ENCODE measurements at regions not wholly inside any gene's neighbourhood (a gene's known extent, or its start where the extent isn't known, plus 50 kb on each side); places are given as distances from the start of the nearest gene placed in this dataset.

DNA sequence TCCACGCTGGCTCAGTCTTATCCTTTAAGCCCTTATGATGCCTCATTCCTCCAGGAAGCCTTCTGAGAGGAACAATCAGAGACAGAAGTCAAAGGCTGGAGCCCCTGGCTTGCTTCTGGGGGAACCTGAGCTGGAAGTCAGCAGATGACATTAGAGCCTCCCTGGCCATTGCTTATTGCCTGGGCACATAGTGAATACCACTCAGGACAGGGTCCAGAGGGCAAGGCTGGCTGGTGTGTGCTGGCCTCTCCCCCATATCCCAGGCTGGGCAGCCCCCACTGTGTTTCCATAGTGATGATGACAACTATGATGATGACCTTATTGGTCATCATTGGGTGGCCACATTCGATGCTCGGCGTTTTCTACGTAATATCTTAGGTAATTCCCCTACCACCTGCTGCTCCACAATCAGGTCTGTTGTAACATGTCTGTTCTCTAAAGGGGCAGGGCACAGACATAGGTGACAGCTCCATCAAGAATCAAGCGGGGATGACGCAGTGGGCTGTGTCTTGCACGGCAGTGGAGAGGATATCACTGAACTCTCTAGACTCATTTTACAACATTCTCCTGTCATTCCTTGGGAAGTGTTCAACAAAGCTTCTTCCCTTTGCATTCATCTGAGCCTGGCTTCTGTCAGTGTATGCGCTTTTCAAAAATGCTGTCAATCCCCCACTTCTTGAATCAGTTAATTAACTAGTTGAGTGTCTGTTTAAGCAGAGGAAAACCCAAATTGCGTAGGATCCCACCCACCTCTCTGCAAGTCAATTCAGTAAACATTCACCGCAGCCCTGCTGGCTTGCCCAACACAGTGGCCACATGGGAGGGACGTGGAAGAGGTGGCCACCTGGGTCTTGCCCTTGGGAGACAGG, 89.4 kb upstream of the TSHZ3 start:
- TF ChIP-seq POLR2A (IDR thresholded peaks at IDR 0.05; ENCODE audit: low read depth, low read length): no peak
- TF ChIP-seq POLR2AphosphoS5 (IDR thresholded peaks at IDR 0.05; ENCODE audit: low read depth, low read length): no peak
- TF ChIP-seq TAF1 (IDR thresholded peaks at IDR 0.05; ENCODE audit: borderline replicate concordance, low read depth, low read length): no peak

Data from GM12892 (cell line).